Heart left ventricle (tissue), 16 donors: ENCODE measurements at regions not wholly inside any gene's neighbourhood (a gene's known extent, or its start where the extent isn't known, plus 50 kb on each side); places are given as distances from the start of the nearest gene placed in this dataset.

Experiments
- ATAC-seq, 4 donors: fragments of 200-7000 bp; cut with Tn5 transposase; one replicate each; pipeline ENCODE4 v1.9.1; 2020 to 2022; ENCODE audit warnings: moderate library complexity in 4 of 4, mild to moderate bottlenecking in 3 of 4, moderate number of reproducible peaks in 1 of 4
- DNase-seq, 5 donors: peaks; one replicate each; pipeline ENCODE4 v3.0.0-alpha.2; 2020
- H3K27ac ChIP-seq, 12 donors: fragments of 200-600 bp; sonication (generic) in 4 of 12; one replicate each; pipeline versions ENCODE4 v1.5.0 to v1.8.0; 2016 to 2022; ENCODE audit warnings: mild to moderate bottlenecking in 2 of 12
- H3K27me3 ChIP-seq, 9 donors: fragments of 200-600 bp; sonication (generic) in 2 of 9; one replicate each; pipeline versions ENCODE4 v1.5.1 to v1.8.0; 2016 to 2022; ENCODE audit warnings: mild to moderate bottlenecking in 3 of 9
- H3K36me3 ChIP-seq, 9 donors: fragments of 200-600 bp; sonication (generic) in 2 of 9; one replicate each; pipeline versions ENCODE4 v1.5.0 to v1.8.0; 2018 to 2022; ENCODE audit warnings: mild to moderate bottlenecking in 2 of 9
- H3K4me1 ChIP-seq, 12 donors: fragments of 200-600 bp; sonication (generic) in 4 of 12; one replicate each; pipeline versions ENCODE4 v1.5.0 to v1.8.0; 2016 to 2022; ENCODE audit warnings: mild to moderate bottlenecking in 3 of 12
- H3K4me3 ChIP-seq, 12 donors: fragments of 200-600 bp; sonication (generic) in 4 of 12; one replicate each; pipeline versions ENCODE4 v1.5.0 to v1.8.0; 2017 to 2022; ENCODE audit warnings: mild to moderate bottlenecking in 9 of 12, moderate library complexity in 4 of 12
- H3K9me3 ChIP-seq, 12 donors: fragments of 200-600 bp; sonication (generic) in 4 of 12; one replicate each; pipeline versions ENCODE4 v1.5.0 to v1.8.0; 2016 to 2022; ENCODE audit warnings: mild to moderate bottlenecking in 1 of 12
- POLR2A ChIP-seq, 2 donors: fragments of 450-650 bp; IDR thresholded peaks; one replicate each; pipeline ENCODE4 v1.6.1; 2017; ENCODE audit warnings: antibody characterized with exemption in 2 of 2, mild to moderate bottlenecking in 2 of 2, moderate library complexity in 2 of 2
- WGBS, 4 donors: extraction: QIAGEN DNeasy Blood & Tissue Kit in 2 of 4; methylation state at CpG; one replicate each; pipeline versions ENCODE4 v1.1.5 to v1.1.7; 2013 to 2018; 5-methylcytosine and 5-hydroxymethylcytosine counted together
- intact Hi-C, 10 donors: fragments of 100-400 bp; cut with DNase I; formaldehyde crosslinking; loops; one replicate each; pipeline versions ENCODE4 v1.11.1 to v1.14.2; 2022
- TF ChIP-seq, protein P1 (sequence below), 12 donors: fragments of 200-600 bp; sonication (generic) in 4 of 12; IDR thresholded peaks; one replicate each; pipeline versions ENCODE4 v1.5.0 to v1.8.0; 2018 to 2022; ENCODE audit warnings: antibody characterized with exemption in 12 of 12, mild to moderate bottlenecking in 5 of 12
- donor health status: ischemic (EF 13 %, LVEDD 7.1; RV severe dilation, severe dysfunction).
- donor health status: healthy with polysubstance abuse.
- donor health status: DM: no; HTN: yes; CAD: no.
- donor health status: DM: no; HTN: no; CAD: no.
- donor health status: ischemic (EF 25% LVEDD 6.9; RV normal size, moderate dysfunction).
- donor health status: ischemic (EF 25% LVEDD 5.7; RV mildly dilated, moderate dysfunction).
- donor health status: healthy.
- donor health status: DM: yes; HTN: yes; CAD: no.
- donor health status: ischemic (EF 35%, LVEDD 5.7; RV mildly dilated, moderate dysfunction).
- donor health status: nonischemic (EF 11% LVEDD 7.7; RV severe dilation, severe dysfunction).
- donor health status: DM: yes; HTN: yes; CAD: no.
- donor health status: PGD.
- donor health status: ischemic (EF 29% LVEDD 5.4; RV normal size, mild dysfunction).
- donor health status: nonischemic (EF 23%, LVEDD 6.1; RV moderate dilation, normal function).

DNA sequence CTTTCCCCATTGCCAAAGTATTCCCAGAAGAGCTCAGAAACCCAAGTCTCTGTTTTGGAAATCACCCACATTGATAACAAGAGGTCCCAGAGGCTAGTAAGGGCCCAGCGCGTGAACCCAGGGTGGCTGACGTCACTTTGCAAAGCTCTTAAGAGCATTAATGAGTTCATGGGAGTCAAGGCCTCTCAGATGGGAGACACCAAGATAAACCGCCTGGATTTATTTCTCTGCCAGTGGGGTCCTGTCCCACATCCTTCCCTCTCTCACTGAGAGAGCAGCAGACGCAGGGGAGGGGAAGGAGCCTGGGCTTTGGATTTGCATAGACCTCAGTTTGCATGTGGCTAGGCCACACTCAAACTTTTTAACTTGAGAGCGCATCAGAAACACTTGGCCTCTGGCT, 184.8 kb upstream of the PDE1C start:
- H3K27me3 ChIP-seq, result no peaks in the 10 kb centered on the region
- H3K36me3 ChIP-seq, result no peaks in the 10 kb centered on the region
- H3K4me3 ChIP-seq, result no peak overlapping the region
- 42 to 67% (median 56%) methylated on average over 6 of the region's 6 CpGs for WGBS, 4 donors
- no peaks in the 10 kb centered on the region for H3K9me3 ChIP-seq
- H3K27ac ChIP-seq, result peak overlapping the region in 2 of 12 donors; percentile 5 to 67
- TF ChIP-seq POLR2A (IDR thresholded peaks at IDR 0.05), result no peak
- TF ChIP-seq, protein P1, sequence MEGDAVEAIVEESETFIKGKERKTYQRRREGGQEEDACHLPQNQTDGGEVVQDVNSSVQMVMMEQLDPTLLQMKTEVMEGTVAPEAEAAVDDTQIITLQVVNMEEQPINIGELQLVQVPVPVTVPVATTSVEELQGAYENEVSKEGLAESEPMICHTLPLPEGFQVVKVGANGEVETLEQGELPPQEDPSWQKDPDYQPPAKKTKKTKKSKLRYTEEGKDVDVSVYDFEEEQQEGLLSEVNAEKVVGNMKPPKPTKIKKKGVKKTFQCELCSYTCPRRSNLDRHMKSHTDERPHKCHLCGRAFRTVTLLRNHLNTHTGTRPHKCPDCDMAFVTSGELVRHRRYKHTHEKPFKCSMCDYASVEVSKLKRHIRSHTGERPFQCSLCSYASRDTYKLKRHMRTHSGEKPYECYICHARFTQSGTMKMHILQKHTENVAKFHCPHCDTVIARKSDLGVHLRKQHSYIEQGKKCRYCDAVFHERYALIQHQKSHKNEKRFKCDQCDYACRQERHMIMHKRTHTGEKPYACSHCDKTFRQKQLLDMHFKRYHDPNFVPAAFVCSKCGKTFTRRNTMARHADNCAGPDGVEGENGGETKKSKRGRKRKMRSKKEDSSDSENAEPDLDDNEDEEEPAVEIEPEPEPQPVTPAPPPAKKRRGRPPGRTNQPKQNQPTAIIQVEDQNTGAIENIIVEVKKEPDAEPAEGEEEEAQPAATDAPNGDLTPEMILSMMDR (IDR thresholded peaks at IDR 0.05), result no peak
- ATAC-seq, result peak in 2 of 4 donors; percentile 18 to 21
- intact Hi-C loops, result no loop called here
- DNase-seq, result peak in 2 of 5 donors; percentile 24 to 40
- peaks cover 0 to 31% (median 1%) of the 10 kb centered on the region in 12 donors for H3K4me1 ChIP-seq

DNA sequence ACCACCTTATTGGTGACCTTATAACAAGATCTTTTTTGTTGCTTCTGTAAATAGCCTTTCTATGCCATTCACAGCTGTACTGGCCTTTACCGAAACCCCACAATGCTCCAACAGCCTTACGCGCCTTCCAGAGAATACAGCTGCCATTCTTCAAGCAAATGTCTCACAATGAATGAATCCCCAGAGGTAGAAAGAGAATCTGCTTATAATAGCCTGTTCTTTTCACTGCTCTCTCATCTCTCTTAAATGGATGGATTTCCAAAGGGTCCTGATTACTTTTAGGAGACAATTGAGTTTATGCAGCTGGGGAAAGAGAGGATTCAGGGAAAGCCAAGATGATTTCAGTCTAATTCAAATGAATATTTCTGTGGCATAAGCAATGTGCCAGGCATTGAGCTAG, 183.1 kb upstream of the PDE1C start:
- Histone ChIP-seq H3K27me3 (no peaks in the 10 kb centered on the region), H3K4me3 (no peak overlapping the region), H3K9me3 (no peaks in the 10 kb centered on the region), H3K4me1 (peaks cover 0 to 31% (median 1%) of the 10 kb centered on the region in 12 donors), H3K27ac (peak overlapping the region in 4 of 12 donors; percentile 5 to 67 (median 38)), H3K36me3 (no peaks in the 10 kb centered on the region)
- TF ChIP-seq, protein P1 (IDR thresholded peaks at IDR 0.05), result no peak
- TF ChIP-seq POLR2A (IDR thresholded peaks at IDR 0.05), result no peak
- WGBS, 4 donors, result 64 to 79% (median 75%) methylated on average over 3 of the region's 3 CpGs
- no peak for DNase-seq
- ATAC-seq, result peak in 1 of 4 donors; percentile 49
- intact Hi-C loops, result no loop called here

DNA sequence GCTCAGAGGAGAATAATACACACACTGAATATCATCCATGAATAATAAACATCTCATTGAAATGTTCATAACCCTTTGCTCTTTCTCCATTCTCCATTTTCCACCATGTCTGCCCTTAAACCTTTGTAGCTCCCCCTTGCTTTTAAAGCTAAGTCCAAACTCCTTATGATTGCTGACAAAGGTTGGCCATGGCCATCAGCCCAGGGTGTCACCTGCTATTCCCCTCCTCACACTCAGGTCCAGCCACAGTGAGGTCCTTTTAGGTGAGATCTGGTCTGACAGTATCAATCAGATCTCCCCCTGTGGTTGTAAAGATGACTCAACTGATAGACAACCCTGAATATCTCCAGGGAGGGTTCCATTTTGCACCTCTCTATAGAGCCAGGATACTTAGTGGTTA, 181.5 kb upstream of the PDE1C start:
- intact Hi-C loops, result no loop called here
- TF ChIP-seq, protein P1 (IDR thresholded peaks at IDR 0.05), result no peak
- no peak for TF ChIP-seq POLR2A (IDR thresholded peaks at IDR 0.05)

DNA sequence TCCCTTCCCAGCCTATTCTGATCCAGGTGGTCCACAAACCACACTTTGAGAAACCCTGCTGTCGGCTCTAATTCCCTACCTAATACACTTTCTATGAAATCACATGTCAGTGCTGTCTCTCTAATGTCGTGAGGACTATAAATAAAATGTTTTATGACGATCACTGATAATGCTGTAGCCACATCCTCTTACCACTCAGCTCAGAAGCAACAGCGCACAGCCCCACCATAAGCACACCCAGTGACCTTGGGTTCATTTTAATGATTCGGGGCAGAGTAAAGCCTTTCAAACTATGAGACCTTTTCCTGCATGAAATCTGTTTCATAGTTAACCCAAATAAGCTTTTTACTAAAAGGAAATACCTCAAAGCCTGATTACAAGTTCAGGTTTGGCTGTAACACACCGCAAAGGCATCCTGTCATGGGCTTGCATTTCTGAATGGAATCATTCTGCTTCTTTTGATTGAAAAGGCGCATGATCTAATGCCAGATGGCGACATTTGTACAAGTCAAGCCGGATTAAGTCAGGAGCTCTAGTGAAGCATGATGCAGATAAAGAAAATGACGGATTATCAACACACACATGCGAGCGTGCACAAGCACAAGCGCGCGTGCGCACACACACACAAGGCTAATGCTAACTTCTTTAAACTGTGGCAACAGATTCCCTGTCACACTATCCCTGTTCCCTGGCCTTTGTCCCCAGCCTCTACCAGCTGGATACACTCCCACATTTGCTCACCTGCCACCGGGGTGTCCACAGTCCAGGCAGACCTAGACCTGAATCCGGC, 180.5 kb upstream of the PDE1C start:
- no peaks in the 10 kb centered on the region for H3K27me3 ChIP-seq
- no peak for TF ChIP-seq POLR2A (IDR thresholded peaks at IDR 0.05)
- TF ChIP-seq, protein P1 (IDR thresholded peaks at IDR 0.05), result no peak
- 73 to 80% (median 77%) methylated on average over 18 of the region's 18 CpGs for WGBS, 4 donors
- no peak overlapping the region for H3K27ac ChIP-seq
- H3K36me3 ChIP-seq, result no peaks in the 10 kb centered on the region
- DNase-seq, result no peak
- H3K9me3 ChIP-seq, result no peaks in the 10 kb centered on the region
- no peak for ATAC-seq
- H3K4me3 ChIP-seq, result no peak overlapping the region
- intact Hi-C loops, result no loop called here
- peaks cover 0 to 32% (median 1%) of the 10 kb centered on the region in 12 donors for H3K4me1 ChIP-seq

More for the DNA sequence above, 181.5 kb upstream of the PDE1C start:
- peaks cover 0 to 32% (median 1%) of the 10 kb centered on the region in 12 donors for H3K4me1 ChIP-seq
- H3K27ac ChIP-seq, result no peak overlapping the region
- no peak for DNase-seq
- H3K27me3 ChIP-seq, result no peaks in the 10 kb centered on the region
- no peak overlapping the region for H3K4me3 ChIP-seq
- ATAC-seq, result no peak
- H3K36me3 ChIP-seq, result no peaks in the 10 kb centered on the region
- H3K9me3 ChIP-seq, result no peaks in the 10 kb centered on the region
